ENCODE measurements at regions not wholly inside any gene's neighbourhood (a gene's known extent, or its start where the extent isn't known, plus 50 kb on each side); places are given as distances from the start of the nearest gene placed in this dataset.

DNA sequence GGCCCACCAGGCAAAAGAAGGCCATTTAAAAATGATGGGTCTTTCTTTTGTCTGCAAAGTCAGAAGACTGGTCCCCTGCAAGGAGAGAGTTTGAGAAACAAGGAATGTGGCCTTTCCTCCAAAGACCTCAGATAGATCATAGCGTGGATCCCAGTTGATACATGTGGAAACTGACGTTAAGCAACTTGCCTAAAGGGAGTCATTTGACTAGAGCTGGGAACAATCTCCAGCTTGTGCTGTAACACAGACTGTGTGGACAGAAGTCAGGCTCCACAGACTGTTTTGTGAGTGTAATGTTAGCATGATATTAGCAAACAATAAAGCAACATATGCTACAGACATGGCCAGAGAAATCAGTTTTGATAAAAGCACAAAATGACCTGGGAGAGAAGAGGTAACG, 140.4 kb upstream of the CITED2 start:
- TF ChIP-seq, protein P1, sequence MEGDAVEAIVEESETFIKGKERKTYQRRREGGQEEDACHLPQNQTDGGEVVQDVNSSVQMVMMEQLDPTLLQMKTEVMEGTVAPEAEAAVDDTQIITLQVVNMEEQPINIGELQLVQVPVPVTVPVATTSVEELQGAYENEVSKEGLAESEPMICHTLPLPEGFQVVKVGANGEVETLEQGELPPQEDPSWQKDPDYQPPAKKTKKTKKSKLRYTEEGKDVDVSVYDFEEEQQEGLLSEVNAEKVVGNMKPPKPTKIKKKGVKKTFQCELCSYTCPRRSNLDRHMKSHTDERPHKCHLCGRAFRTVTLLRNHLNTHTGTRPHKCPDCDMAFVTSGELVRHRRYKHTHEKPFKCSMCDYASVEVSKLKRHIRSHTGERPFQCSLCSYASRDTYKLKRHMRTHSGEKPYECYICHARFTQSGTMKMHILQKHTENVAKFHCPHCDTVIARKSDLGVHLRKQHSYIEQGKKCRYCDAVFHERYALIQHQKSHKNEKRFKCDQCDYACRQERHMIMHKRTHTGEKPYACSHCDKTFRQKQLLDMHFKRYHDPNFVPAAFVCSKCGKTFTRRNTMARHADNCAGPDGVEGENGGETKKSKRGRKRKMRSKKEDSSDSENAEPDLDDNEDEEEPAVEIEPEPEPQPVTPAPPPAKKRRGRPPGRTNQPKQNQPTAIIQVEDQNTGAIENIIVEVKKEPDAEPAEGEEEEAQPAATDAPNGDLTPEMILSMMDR (IDR thresholded peaks at IDR 0.05; ENCODE audit: insufficient read depth, low read depth, low read length) = no peak
- TF ChIP-seq EZH2 (IDR thresholded peaks at IDR 0.05; ENCODE audit: insufficient read depth, low read length) = no peak
